ENCODE measurements at regions not wholly inside any gene's neighbourhood (a gene's known extent, or its start where the extent isn't known, plus 50 kb on each side); places are given as distances from the start of the nearest gene placed in this dataset.
A peak's percentile ranks its signal among the peaks of the same experiment; 100 is the strongest.

DNA sequence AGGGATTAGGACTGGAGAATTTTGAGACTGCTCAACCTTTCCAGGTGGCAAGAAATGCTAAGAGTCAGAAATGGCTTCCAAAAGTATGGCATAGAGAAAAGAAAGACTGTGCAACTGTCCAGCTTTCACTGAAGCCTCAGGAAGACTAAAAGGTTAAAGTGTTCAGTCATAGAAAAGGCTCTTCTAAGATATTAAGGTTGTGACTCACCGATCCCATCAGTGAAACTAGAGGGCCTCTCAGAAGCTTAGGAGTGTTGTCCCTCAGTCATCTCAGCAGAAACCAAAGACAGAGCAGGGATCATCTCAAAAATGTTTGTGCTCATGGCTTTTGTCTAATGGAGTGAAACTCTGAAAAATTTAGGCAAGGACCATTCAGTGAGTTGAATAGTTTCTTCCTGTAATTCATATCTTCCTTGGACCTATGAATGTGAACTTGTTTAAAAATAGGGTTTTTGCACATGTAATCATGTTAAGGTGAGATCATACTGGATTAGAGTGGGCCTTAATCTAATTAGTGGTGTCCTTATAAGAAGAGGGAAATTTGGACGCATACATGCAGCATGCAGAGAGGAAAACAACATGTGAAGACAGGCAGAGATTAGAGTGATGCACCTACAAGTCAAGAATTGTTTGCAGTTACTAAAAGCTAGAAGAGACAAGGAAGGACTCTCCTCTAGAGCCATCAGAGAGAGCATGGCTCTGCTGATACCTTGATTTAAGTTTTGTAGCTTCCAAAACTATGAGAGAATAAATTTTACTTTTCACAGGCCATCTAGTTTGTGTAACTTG, 71.3 kb downstream of the RPE65 start:
- DNase-seq (ENCODE audit: low spot score) = no peak

DNA sequence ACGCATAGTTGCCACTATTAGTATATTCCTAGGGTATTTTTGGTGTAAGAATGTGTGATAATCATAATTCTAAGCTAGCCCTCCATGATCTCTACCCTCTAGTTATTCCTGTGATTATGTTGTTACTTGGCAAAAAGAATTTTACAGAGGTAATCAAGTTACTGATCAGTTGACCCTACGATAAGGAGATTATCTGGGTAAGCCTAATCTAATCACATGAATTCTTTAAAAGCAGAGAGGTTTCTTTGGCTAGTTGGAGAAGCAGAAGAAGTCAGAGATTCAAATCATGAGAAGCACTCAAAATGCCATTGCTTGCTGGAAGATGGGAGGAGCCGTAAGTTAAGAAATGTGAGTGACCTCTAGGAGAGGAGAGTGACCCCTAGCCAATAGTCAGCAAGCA, 72.7 kb downstream of the RPE65 start:
- DNase-seq (ENCODE audit: low spot score) = peak; percentile 43

DNA sequence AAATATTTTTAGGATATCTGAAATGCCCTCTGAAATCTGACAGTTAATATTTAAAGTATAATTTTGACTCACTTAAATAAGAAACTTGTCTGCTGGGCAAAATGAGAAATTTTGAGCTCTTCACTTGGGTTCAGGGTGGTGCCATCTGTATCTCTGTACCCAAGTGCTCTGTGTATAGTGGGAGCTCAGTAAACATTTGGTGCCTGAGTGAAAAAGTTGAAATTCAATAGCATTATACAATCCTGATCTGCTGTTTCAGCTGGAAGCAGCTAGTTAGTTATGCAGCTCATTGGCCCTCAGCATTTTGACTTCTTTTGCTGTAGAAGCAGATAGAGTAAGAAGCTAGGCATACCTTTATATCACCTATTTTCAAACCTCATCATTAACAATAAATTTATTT, 73.3 kb downstream of the RPE65 start:
- no peak for DNase-seq (ENCODE audit: low spot score)

DNA sequence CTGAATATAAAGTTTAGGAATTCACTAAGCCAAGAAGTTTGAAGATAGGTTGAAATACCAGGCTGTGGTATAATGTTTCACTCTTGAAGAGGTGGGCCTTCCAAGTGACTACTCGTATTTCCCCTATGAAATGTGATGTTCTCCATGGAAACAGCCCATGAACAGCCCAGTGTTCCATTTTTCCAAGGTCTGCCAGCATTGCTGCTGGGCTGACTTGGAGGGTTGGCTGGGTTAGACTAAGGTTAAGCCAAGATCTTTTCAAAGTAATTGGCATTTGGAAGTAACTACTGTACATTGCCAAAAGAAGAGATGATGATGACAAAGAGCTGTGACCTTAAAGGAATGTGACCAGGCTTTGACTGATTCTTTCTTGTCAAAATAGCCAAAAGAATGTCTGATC, 73.8 kb downstream of the RPE65 start:
- DNase-seq (ENCODE audit: low spot score) = no peak

DNA sequence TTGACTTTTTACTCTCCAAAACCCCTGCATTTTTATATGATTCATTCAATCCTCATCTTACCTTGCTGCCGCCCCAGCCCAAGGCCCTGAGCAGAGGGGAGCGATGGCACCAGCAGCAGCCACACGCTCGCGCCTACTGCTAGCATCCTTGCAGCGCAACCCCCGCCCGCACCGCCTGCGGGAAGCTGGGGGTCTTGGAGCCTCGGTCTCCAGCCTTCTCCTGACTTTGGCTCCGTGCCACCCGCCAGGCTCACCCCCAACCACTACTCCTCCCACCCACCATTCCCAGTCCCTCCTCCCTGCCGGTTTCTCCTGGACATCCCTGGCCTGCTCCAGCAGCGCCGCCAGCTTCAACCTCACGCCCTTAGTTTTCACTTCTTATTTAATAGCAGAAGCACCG, 76.6 kb downstream of the RPE65 start:
- no peak for DNase-seq (ENCODE audit: low spot score)

DNA sequence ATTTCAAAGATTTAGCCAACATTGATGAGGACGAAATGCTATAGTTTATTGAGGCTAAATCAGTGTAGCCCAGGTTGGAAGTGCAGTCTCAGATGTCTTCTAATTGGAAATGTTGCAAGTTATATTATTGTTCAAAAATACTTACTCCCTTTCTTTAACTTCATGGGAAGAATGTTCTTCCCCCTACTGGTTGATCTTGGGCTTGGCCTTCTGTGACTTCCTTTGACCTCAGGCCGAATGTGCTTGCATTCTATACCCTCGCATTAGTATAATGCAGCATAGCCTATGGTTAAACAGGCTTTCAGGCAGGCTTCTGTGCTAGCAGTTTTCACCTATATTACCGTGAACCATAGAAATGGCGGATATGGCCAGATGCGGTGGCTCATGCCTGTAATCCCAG, 77.3 kb downstream of the RPE65 start:
- no peak for DNase-seq (ENCODE audit: low spot score)

DNA sequence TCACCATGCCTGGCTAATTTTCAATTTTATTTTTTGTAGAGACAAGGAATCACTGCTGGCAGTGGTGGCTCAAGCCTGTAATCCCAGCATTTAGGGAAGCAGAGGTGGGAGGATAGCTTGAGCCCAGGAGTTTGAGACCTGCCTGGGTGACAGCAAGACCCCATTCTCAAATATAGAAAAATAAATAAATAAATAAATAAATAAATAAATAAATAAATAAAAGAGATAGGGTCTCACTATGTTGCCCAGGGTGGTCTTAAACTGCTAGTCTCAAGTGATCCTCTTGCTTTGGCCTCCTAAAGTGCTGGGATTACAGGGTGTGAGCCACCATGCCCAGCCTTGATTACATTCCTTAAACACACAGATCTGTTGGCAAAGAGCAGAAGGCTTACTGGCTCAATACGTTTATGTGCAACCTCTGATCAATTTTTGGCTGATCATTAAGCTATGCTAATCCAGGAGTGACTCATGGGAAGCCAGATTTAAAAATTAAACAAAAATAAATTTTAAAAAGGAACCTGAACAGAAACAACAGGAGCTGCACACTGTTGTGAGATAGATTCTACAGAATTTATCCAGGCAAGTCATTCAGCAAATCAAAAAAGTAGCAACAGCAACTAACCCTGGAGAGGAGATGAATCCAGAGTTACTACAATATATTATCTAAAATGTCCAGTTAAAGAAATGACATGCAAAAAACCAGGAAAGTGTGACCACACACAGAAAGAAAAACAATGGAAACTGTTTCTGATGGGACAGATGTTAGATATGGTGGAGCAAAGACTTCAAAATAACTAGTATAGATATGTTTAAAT, 79.4 kb downstream of the RPE65 start:
- DNase-seq (ENCODE audit: low spot score) = no peak

DNA sequence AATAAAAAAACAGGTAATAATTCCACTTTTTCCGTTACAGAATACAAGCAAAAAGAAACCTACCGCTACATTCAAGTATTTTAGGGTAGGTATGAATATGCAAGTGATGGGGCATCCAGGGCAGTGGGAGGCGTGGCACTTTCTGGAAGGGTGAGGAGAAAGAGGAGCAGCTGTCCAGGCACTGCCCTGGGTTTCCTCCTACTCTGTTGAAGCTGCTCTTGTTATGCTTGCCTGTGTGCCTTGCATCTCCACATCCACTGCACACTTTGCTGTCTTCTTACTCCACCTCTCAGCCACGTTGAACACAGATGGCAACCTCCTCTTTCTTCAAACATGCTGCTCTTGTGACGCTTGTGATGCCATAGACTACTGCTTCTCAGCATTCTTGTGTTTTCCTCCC, 83.2 kb downstream of the RPE65 start:
- no peak for DNase-seq (ENCODE audit: low spot score)

DNA sequence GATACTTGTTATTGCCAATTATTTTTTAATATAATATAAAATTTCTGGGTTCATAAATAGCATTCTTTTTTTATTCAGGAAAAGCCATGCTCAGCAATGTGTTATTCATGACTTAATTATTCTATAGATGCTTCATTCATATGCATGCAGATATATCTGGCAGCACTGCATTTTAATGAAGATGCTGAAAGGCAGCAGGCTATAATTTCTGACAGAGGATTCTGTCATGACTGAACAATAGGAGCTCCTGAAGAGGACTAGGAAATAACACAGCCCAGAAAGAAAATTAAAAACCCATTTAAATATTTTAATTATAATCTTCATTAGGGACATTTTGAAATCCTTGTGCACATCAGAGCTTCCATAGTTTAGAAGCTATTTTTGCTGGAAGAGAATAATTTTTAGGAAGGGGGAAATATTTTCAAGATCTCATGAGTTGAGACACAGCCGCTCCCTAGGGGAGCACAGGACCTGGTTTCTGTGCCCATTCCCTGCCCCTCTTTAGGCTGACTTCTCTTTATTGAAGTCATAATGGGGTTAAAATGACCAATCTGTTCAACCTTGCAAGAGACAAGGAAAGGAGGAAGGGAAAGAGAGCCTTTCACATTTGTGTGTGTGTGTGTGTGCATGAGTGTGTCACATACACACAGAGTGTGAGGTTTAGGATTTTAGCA, 83.9 kb downstream of the RPE65 start:
- DNase-seq (ENCODE audit: low spot score) = no peak

DNA sequence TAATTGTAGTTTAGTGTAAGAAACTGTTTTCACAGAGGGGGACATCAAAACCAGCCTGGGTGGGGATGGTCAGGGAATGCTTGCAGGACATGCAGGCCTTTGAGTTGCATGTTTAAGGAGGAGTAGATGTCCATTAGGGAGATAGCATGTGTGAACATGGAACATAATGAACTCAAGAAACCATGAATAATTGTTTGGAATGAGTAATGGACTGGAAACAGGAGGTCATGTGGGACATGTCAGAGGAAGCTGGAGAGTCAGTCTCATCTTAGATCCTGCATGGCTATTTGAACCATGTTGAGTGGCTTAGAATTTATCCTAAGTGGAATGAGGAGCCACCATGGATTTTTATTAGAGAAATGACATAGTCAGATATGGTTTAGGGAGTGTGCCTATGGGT, 86.4 kb downstream of the RPE65 start:
- no peak for DNase-seq (ENCODE audit: low spot score)

DNA sequence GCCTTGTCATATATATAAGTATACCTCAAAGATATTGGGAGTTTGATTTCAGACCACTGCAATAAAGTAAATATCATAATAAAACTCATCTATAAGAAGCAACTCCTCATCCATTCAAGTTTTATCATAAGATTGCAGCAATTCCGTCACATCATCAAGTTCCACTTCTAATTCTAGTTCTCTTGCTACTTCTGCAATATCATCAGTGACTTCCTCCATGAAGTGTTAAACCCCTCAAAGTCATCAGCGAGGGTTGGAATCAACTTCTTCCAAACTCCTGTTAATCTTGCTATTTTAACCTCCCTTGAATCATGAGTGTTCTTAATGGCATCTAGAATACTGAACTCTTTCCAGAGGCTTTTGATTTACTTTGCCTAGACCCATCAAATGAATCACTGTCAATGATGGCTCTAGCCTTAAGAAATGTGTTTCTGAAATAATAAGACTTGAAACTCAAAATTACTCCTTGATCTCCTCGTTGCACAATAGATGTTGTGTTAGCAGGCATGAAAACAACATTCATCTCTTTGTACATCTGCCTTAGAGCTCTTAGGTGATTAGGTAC, 88.3 kb downstream of the RPE65 start:
- no peak for DNase-seq (ENCODE audit: low spot score)

DNA sequence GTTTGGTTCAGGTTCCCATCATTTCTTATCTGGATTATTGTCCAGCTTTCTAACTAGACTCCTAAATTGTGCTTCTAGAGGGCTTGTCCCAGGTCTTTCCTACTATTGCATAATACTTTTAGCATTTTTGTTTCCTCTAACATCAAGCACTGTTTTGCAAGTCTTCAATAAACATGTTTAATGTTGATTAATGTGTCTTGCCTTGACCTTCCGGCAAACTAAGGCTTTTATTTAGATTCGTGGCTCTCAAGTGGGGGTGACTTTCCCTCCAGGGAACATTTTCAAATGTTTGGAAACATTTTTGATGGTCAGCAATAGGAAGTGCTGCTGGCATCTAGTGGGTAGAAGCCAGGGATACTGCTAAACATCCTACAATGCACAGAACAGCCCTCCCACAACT, 90.7 kb downstream of the RPE65 start:
- DNase-seq (ENCODE audit: low spot score) = no peak

DNA sequence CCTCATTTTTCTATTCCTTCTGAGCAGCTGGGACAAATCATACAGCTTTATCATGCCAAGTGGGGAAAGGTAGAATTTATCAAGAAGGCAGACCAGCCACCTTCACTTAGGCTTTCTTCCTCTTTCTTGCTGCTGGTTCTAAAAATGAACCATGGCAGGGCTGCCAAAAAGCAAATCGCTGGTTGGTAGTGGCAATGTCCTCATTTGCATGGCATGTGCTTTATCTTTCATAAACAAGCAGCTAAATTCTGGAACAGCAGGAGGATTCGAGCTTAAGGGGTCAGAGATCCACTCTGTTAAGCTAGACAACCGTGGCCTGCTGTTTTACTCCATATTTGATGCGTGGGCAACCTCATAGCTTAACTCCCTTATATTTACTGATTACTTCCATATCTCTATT, 91.3 kb downstream of the RPE65 start:
- no peak for DNase-seq (ENCODE audit: low spot score)

DNA sequence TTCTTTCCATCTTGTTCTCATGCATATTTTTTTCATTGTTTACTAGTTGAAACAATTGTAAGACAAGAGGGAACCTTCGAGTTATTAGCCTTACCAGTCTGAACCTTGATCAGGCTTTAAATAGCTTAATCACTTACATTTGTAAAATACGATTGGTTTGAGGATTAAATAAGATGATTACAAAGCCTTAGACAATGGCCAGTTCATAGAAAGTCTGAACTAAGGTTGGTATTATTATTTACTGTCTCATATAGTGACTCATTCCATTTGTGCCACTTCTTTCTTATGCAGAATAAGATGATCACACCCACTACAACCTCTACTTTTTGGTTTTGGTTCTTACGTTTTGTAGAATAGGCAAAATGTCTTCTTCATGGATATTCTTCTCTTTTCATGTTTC, 94.1 kb downstream of the RPE65 start:
- no peak for DNase-seq (ENCODE audit: low spot score)

DNA sequence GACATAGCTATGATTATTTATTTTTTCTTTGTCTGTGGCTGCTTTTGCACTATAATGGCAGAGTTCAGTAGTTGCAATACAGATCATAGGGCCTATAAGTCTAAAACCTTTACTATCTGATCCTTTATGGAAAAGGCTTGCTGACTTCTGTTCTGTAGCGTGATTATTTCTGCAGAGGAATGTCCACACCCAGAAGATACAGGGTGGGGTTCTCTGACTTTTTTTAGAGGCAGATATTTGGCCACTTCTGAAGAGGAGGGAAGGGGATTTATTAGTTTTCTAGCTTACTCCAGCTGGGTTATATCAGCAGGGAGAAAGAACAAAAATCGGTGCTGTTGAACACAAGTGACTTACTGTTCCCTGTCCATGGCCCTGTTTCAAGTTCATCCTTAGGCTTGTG, 97.6 kb downstream of the RPE65 start:
- DNase-seq (ENCODE audit: low spot score) = no peak

DNA sequence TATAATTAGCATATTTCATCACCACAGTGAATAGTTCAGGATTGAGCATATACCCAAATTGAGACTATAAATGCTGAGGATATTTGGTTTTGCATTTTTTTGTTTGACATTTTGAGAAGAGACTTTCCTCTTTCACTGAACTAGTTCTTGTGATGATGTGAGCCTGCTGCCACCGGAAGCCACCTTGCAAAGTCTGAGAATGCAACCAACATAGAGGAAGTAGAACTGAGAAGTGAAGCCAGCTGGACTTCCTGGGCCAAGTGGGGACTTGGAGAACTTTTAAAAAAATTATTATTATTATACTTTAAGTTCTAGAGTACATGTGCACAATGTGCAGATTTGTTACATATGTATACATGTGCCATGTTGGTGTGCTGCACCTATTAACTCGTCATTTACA, 102.3 kb downstream of the RPE65 start:
- DNase-seq (ENCODE audit: low spot score) = no peak

DNA sequence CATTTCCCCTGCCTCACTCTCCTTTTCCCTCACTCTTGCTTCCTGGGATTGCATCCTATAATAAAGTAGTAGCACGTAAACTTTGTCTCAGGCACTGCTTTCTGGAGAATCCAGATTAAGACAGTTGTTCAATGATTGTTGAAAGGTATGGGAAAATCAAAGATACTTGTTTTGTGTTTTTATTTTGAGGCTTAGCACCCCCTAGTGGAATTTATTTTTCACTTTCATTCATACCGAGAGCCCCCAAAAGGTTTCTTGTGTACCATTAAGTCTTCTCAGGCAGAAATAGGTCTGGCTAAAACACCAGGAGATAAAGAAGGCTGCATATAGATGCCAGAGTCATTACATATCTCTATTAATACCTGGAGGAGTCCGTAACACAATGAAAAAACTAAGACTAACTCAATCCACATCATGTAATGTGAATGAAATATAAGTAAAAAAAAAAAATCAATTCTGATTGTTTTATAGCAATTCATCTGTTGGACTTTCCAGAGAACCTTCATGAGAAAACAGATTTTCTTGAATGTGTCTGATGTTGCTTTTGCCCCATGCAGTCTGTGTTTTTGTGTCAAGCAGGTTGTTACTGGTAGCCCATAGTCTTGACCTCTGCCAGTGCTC, 103.5 kb downstream of the RPE65 start:
- DNase-seq (ENCODE audit: low spot score) = peak; percentile 23

DNA sequence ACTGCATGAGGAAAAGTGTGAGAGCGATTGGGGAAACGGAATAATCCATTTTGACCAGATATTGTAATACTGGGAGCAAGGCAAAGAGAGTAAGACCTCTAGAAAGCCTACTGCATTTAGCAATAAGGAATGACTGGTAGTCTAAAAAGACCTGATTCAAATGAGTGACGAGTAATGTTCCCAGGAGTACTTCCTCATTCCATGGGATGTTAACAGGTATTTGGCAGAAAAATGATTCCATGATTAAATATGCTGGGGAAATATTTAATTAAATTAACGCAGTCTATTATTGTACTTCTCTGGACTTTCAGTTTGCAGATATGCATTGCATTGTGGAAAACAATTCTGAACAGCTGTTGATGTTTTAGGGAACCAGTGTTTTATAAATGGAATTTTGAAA, 105.5 kb downstream of the RPE65 start:
- no peak for DNase-seq (ENCODE audit: low spot score)

DNA sequence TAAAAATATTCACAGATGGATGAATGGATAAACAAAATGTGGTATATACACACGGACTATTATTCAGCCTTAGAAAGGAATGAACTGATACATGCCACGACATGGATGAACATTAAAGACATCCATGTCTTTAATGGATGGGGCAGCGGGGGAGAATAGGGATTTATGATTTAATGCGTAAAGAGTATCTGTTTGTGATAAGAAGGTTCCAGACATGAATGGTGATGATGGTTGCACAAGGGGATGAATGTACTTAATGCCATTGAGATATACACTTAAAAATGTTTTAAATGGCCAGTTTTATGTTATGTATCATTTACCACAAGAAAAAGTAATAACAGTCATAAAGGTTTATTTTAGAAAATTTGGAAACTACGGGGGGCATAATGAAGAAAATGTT, 108.6 kb upstream of the WLS start:
- no peak for DNase-seq (ENCODE audit: low spot score)

DNA sequence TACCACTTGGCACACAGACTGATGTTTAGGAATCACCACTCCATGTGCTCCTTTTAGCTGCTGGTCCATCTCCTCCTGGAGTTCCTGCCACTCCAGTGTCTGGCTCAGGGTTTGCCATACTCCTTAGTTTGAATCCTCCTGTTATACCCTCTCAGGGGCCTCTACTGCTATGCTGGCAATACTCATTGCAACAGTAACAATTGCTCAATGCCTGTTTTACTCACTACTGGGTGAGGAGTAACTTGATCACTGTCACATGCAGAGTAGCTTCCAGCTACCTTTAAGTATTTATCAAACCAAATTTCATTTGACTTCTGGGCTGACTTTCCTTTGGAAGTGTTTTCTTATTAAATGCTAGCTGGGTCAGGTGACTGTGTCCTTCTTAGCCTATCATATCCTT, 107.2 kb upstream of the WLS start:
- no peak for DNase-seq (ENCODE audit: low spot score)

DNA sequence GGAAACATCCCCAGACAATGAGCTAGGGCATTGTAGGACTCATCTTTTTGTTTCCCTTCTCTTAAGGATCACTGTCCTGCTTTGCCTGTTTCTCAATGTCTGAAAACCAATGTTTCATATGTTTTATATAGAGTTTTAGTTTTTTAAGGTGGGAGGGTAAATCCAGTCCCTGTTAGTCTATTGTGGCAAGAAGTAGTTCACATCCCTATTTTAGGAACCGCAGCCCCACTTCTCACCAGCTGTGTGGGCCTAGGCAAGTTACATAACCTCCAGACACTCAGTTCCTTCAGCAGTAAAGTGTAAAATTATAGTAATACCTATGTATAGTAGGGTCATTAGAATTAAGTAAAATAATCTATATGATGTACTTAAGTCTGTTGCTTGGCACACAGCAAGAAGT, 105.8 kb upstream of the WLS start:
- DNase-seq (ENCODE audit: low spot score) = no peak

DNA sequence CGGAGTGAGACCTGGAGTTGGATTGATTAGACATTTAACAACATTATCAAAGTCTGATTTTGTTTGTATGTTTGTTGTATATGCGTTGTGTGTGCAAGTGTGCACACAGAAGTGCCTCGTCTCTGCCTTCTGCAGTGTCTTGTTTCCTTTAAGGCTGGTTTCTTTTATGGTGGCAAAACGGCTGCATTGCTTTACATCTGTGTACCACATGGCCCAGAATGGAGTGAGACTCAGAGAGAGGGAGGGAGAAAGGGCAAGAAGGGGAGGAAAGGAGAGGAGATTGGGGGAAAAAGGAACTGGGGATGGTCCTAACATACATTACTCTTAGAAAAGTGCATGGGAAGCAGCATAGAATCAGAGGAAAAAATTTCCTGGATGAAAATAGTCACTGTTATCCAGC, 99.7 kb upstream of the WLS start:
- no peak for DNase-seq (ENCODE audit: low spot score)

Data from SK-N-DZ (cell line).